ENCODE measurements at regions not wholly inside any gene's neighbourhood (a gene's known extent, or its start where the extent isn't known, plus 50 kb on each side); places are given as distances from the start of the nearest gene placed in this dataset.
"Not testable (repeated sequence)": the region's sequence is repeated elsewhere in the genome, so short reads cannot be mapped to it uniquely, and the experiment has no call there.

GRCh38 chr12:88908345-88908744 is 328.1 kb upstream of the KITLG start:
- Mint-ChIP-seq H3K9me3 (peaks cover 2 to 3% of the 10 kb centered on the region in 2 donors), H3K27ac (no peak overlapping the region), H3K4me1 (ENCODE audit: low read depth) (no peaks in the 10 kb centered on the region), H3K36me3 (ENCODE audit: insufficient read depth in 2 of 2) (no peaks in the 10 kb centered on the region), H3K27me3 (ENCODE audit: low read depth) (no peaks in the 10 kb centered on the region), H3K4me3 (no peak overlapping the region)
- ATAC-seq (replicated peaks in 1 of 2): no peak
- no peak for DNase-seq

DNA sequence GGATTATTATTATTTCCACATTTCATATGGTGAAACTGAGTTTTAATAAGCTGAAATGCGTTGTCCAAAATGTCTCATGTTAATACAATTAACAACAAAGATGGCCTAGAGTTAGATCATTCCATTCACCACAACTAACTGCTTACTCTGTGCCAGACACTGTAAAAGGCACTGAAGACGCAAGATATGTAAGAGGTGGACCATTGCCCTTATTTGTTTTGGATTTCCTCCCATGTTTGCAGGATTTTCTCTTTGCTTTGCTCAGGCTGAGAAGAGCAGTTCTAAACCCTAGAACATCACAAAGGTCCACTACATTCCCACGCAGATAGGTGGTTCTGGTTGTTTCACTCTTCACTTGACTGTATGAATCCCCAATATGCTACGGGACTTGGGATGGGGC is 324.4 kb upstream of the KITLG start:
- Mint-ChIP-seq H3K27me3 (ENCODE audit: low read depth) (no peaks in the 10 kb centered on the region), H3K27ac (no peak overlapping the region), H3K36me3 (ENCODE audit: insufficient read depth in 2 of 2) (no peaks in the 10 kb centered on the region), H3K4me3 (no peak overlapping the region), H3K4me1 (ENCODE audit: low read depth) (no peaks in the 10 kb centered on the region), H3K9me3 (no peaks in the 10 kb centered on the region)
- DNase-seq (no peak), ATAC-seq (replicated peaks in 1 of 2) (no peak)

DNA sequence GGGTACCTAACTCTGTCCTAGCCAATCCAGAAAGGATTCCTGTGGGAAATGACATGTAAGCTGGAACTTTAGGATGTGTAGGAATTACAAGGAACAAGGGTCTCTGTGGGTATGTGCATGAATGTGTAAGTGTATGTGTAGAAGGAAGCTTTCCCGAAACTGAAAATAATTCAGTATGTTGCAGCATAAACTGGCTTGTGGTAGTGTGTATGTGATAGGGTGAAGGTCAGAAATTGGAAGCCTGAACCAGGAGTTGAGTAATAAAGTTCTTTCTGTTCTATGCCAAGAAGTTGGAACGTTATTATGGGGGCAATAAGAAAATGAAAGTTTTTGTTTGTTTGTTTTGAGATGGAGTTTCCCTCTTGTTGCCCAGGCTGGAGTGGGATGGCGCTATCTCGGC is 323.1 kb upstream of the KITLG start:
- Mint-ChIP-seq H3K27me3 (ENCODE audit: low read depth) (no peaks in the 10 kb centered on the region), H3K4me1 (ENCODE audit: low read depth) (no peaks in the 10 kb centered on the region), H3K36me3 (ENCODE audit: insufficient read depth in 2 of 2) (no peaks in the 10 kb centered on the region), H3K27ac (no peak overlapping the region), H3K4me3 (no peak overlapping the region), H3K9me3 (no peaks in the 10 kb centered on the region)
- ATAC-seq (replicated peaks in 1 of 2) (no peak), DNase-seq (no peak)

GRCh38 chr12:88897723-88898122 is 317.5 kb upstream of the KITLG start:
- Mint-ChIP-seq H3K27me3 (ENCODE audit: low read depth) (no peaks in the 10 kb centered on the region), H3K27ac (no peak overlapping the region), H3K4me3 (no peak overlapping the region), H3K4me1 (ENCODE audit: low read depth) (no peaks in the 10 kb centered on the region), H3K9me3 (no peaks in the 10 kb centered on the region), H3K36me3 (ENCODE audit: insufficient read depth in 2 of 2) (no peaks in the 10 kb centered on the region)
- ATAC-seq (replicated peaks in 1 of 2): no peak
- DNase-seq: no peak

GRCh38 chr12:88896958-88897357 is 316.7 kb upstream of the KITLG start:
- Mint-ChIP-seq H3K9me3 (no peaks in the 10 kb centered on the region), H3K36me3 (ENCODE audit: insufficient read depth in 2 of 2) (no peaks in the 10 kb centered on the region), H3K4me3 (no peak overlapping the region), H3K27me3 (ENCODE audit: low read depth) (no peaks in the 10 kb centered on the region), H3K27ac (no peak overlapping the region), H3K4me1 (ENCODE audit: low read depth) (no peaks in the 10 kb centered on the region)
- DNase-seq: no peak
- ATAC-seq (replicated peaks in 1 of 2): no peak

DNA sequence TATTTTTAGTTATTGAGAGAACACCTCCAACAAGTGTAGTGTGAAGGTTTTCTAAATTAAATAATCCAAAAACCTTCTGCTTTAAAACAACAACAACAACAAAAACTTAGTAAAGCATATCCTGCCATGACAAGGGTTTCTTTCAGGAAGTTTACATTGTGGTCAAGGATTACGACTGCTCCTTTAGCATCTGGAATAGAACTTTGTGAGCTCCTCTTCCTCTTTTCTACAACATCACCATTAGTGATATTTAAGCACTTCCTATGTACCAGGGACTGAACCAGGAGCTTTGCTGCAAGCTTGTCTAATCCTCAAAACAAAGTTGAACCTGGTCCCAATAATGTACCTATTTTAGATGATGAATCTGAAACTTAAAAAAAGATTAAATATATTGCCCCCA is 315.4 kb upstream of the KITLG start:
- H3K36me3 Mint-ChIP-seq (ENCODE audit: insufficient read depth in 2 of 2): no peaks in the 10 kb centered on the region
- H3K9me3 Mint-ChIP-seq: no peaks in the 10 kb centered on the region
- H3K4me3 Mint-ChIP-seq: no peak overlapping the region
- DNase-seq: no peak
- H3K27ac Mint-ChIP-seq: no peak overlapping the region
- no peaks in the 10 kb centered on the region for H3K27me3 Mint-ChIP-seq (ENCODE audit: low read depth)
- ATAC-seq (replicated peaks in 1 of 2): no peak
- no peaks in the 10 kb centered on the region for H3K4me1 Mint-ChIP-seq (ENCODE audit: low read depth)

DNA sequence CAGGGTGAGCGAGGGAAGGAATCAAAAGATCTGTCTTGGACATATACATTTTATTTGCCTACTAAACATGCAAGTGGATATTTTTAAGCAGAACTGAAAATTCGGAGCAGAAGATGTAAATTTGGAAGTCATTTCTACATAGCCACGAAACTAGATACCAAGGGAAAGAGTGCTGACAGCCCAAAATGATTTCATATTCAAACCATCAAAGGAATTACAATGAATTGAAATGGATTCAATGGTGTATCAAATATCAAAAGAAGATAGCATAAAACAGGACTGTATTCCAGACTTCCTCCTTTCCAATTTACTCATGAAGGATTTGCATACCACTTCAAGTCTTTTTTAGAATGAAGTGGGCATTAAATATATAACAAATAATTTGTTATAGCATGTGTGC is 313.5 kb upstream of the KITLG start:
- no peak overlapping the region for H3K4me3 Mint-ChIP-seq
- ATAC-seq (replicated peaks in 1 of 2) (no peak), DNase-seq (no peak)
- H3K36me3 Mint-ChIP-seq (ENCODE audit: insufficient read depth in 2 of 2): no peaks in the 10 kb centered on the region
- H3K27me3 Mint-ChIP-seq (ENCODE audit: low read depth): no peaks in the 10 kb centered on the region
- H3K9me3 Mint-ChIP-seq: no peaks in the 10 kb centered on the region
- no peaks in the 10 kb centered on the region for H3K4me1 Mint-ChIP-seq (ENCODE audit: low read depth)
- H3K27ac Mint-ChIP-seq: no peak overlapping the region

DNA sequence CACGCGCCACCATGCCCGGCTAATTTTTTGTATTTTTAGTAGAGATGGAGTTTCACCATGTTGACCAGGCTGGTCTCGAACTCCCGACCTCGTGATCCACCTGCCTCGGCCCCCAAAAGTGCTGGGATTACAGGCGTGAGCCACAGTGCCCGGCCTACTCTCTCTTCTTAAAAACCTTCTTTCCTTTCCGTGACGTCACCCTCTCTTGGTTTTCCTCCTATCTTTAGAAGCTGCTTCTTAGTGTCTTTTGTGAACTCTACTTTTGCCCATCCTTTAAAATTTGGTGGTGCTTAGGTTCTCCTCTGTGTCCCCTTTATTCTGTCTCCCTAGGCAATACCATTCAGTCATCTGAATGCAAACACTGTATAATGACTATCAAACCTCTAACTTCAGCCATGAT is 311.2 kb upstream of the KITLG start:
- not testable (repeated sequence) for ATAC-seq (replicated peaks in 1 of 2); H3K4me1 Mint-ChIP-seq (ENCODE audit: low read depth); H3K36me3 Mint-ChIP-seq (ENCODE audit: insufficient read depth in 2 of 2); H3K4me3 Mint-ChIP-seq; H3K27me3 Mint-ChIP-seq (ENCODE audit: low read depth); H3K27ac Mint-ChIP-seq; DNase-seq; H3K9me3 Mint-ChIP-seq

DNA sequence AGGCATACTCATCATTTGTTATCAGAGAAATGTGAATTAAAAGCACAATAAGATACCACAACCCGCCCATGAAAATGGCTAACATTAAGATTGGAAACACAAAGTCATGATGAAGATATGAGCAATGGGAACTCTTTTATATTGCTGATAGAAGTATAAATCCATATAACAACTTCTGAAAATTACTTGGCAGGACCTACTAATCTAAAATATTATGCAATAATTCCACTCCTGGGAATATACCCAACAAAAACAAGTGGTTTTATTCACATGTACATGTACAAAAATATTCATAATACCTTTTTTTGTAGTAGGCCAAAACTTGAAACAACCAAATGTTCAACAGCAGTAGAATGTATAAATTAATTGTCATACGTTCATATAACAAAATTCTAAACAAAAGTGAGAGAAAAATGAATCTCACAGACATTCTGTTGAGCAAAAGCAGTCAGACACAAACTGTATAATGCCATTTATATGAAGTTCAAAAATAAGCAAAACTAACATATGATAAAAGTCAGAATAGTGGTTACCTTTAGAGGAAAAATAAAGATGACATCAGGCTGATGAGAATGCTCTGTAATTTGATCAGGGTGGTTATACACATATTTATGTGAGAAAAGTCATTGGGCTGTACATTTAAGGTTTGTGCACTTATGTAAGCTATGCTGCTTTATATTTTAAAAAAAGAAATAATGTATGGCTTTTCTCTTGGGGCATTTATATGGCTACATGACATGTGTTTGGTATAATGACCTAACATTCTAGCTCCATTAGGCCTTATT is 309.2 kb upstream of the KITLG start:
- no peak for DNase-seq
- H3K4me3 Mint-ChIP-seq: no peak overlapping the region
- no peak for ATAC-seq (replicated peaks in 1 of 2)
- no peaks in the 10 kb centered on the region for H3K27me3 Mint-ChIP-seq (ENCODE audit: low read depth)
- no peaks in the 10 kb centered on the region for H3K36me3 Mint-ChIP-seq (ENCODE audit: insufficient read depth in 2 of 2)
- H3K4me1 Mint-ChIP-seq (ENCODE audit: low read depth): no peaks in the 10 kb centered on the region
- no peak overlapping the region for H3K27ac Mint-ChIP-seq
- no peaks in the 10 kb centered on the region for H3K9me3 Mint-ChIP-seq

DNA sequence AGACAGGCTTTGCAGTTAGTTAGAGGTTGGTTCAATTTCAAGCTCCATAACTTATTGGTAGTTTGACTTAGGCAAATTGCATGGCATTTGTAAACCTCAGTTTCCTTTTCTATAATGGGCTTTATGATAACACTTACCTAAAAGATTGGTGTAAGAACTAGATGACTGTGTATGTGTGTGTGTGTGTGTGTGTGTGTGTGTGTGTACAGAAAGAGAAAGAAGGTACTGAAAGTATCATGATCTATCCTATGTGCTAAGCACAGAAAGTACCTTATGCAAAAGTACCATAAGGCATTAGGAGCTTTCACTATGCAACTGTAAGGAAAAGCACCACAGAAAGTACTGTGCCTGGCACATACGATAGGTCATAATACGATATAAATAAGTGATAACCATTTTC is 304.3 kb upstream of the KITLG start:
- DNase-seq (no peak), ATAC-seq (replicated peaks in 1 of 2) (no peak)
- Mint-ChIP-seq H3K27me3 (ENCODE audit: low read depth) (peaks cover 5% of the 10 kb centered on the region), H3K9me3 (peaks cover 0 to 1% of the 10 kb centered on the region in 2 donors), H3K4me1 (ENCODE audit: low read depth) (no peaks in the 10 kb centered on the region), H3K36me3 (ENCODE audit: insufficient read depth in 2 of 2) (no peaks in the 10 kb centered on the region), H3K4me3 (no peak overlapping the region), H3K27ac (no peak overlapping the region)

- ATAC-seq (replicated peaks in 1 of 2): no peak
- no peak overlapping the region for H3K4me3 Mint-ChIP-seq
- peaks cover 5% of the 10 kb centered on the region for H3K27me3 Mint-ChIP-seq (ENCODE audit: low read depth)
- DNase-seq: no peak
- H3K4me1 Mint-ChIP-seq (ENCODE audit: low read depth): no peaks in the 10 kb centered on the region
- H3K27ac Mint-ChIP-seq: no peak overlapping the region
- H3K36me3 Mint-ChIP-seq (ENCODE audit: insufficient read depth in 2 of 2): no peaks in the 10 kb centered on the region
- H3K9me3 Mint-ChIP-seq: peaks cover 0 to 1% of the 10 kb centered on the region in 2 donors
These were observed 302.4 kb upstream of the KITLG start for GRCh38 chr12:88882662-88883061.

DNA sequence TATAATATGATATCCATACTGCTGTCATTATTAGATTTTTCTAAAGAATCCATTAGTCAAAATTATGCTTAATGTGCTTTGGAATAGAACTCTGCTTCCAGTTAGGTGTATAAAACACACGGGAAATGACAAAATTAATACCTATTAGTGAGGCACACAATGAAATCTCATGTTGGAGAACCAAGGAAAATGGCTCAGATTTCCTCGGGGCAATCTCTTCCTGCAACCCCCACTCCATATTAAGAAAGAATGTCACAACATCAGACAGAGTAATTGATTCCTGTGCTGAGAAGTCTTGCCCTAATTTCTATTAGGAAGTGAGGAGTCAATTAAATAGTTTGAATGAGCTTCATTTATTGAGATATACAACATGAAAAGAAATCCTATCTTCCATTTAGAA is 299.8 kb upstream of the KITLG start:
- Mint-ChIP-seq H3K27ac (no peak overlapping the region), H3K4me3 (no peak overlapping the region), H3K9me3 (peaks cover 1 to 2% of the 10 kb centered on the region in 2 donors), H3K36me3 (ENCODE audit: insufficient read depth in 2 of 2) (no peaks in the 10 kb centered on the region), H3K27me3 (ENCODE audit: low read depth) (peaks cover 5% of the 10 kb centered on the region), H3K4me1 (ENCODE audit: low read depth) (no peaks in the 10 kb centered on the region)
- DNase-seq: no peak
- ATAC-seq (replicated peaks in 1 of 2): no peak

DNA sequence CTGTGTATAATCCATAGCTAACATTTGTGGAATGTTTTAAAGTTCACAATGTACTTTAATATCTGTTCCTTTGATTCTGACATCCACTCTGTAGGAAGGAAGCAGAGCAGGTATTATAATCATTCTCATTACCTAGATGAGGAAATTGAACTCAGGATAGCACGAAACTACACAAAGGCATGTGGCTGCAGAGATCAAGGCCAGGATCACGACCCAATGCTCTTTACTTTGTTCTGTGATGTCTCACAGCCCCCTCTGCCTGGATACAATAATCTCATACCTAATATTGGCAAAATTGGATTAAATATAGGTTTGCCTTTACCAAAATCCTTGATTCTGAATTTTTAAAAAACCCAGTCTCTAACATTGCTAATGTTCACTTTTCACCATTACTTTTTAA is 298.0 kb upstream of the KITLG start:
- Mint-ChIP-seq H3K27ac (no peak overlapping the region), H3K4me3 (no peak overlapping the region), H3K27me3 (ENCODE audit: low read depth) (peaks cover 5% of the 10 kb centered on the region), H3K4me1 (ENCODE audit: low read depth) (no peaks in the 10 kb centered on the region), H3K36me3 (ENCODE audit: insufficient read depth in 2 of 2) (no peaks in the 10 kb centered on the region), H3K9me3 (peaks cover 1 to 2% of the 10 kb centered on the region in 2 donors)
- ATAC-seq (replicated peaks in 1 of 2) (no peak), DNase-seq (no peak)

- Mint-ChIP-seq H3K27ac (no peak overlapping the region), H3K27me3 (ENCODE audit: low read depth) (peaks cover 1% of the 10 kb centered on the region), H3K9me3 (peaks cover 0 to 2% of the 10 kb centered on the region in 2 donors), H3K36me3 (ENCODE audit: insufficient read depth in 2 of 2) (no peaks in the 10 kb centered on the region), H3K4me1 (ENCODE audit: low read depth) (no peaks in the 10 kb centered on the region), H3K4me3 (no peak overlapping the region)
- DNase-seq (no peak), ATAC-seq (replicated peaks in 1 of 2) (no peak)
These were observed 296.6 kb upstream of the KITLG start for GRCh38 chr12:88876857-88877256.

Measured in activated T-cell treated with anti-CD3 and anti-CD28 coated beads, Interleukin-2, amount 50 U/mL, for 72 hours (primary cell).